GM18511 (cell line): ENCODE measurements at regions not wholly inside any gene's neighbourhood (a gene's known extent, or its start where the extent isn't known, plus 50 kb on each side); places are given as distances from the start of the nearest gene placed in this dataset.

Experiments used
- ATAC-seq: cut with Tn5 transposase; IDR thresholded peaks from one replicate; pipeline ENCODE4 v1.9.1; 2021; ENCODE audit warnings: mild to moderate bottlenecking, moderate library complexity; ENCODE audit not compliant: unreplicated experiment

- no peak for ATAC-seq
These were observed 225.4 kb upstream of the ZFP64 start for GRCh38 chr20:52416953-52417352.

GRCh38 chr20:52411611-52412010 lies 220.0 kb upstream of the ZFP64 start:
- ATAC-seq = no peak

- ATAC-seq = no peak
These were observed 219.2 kb upstream of the ZFP64 start for GRCh38 chr20:52410731-52411234.

GRCh38 chr20:52410182-52410647 lies 218.6 kb upstream of the ZFP64 start:
- ATAC-seq = no peak

- peak; percentile 15 for ATAC-seq
These were observed 214.4 kb upstream of the ZFP64 start for GRCh38 chr20:52405986-52406385.

GRCh38 chr20:52405417-52405816 lies 213.8 kb upstream of the ZFP64 start:
- peak; percentile 83 for ATAC-seq

GRCh38 chr20:52404671-52405070 lies 213.1 kb upstream of the ZFP64 start:
- no peak for ATAC-seq

- peak; percentile 69 for ATAC-seq
These were observed 211.4 kb upstream of the ZFP64 start for GRCh38 chr20:52402950-52403349.

- ATAC-seq = no peak
These were observed 210.9 kb upstream of the ZFP64 start for GRCh38 chr20:52402514-52402913.

GRCh38 chr20:52401431-52401830 lies 209.9 kb upstream of the ZFP64 start:
- no peak for ATAC-seq

- ATAC-seq = no peak
These were observed 207.8 kb upstream of the ZFP64 start for GRCh38 chr20:52399352-52399751.

- no peak for ATAC-seq
These were observed 198.0 kb upstream of the ZFP64 start for GRCh38 chr20:52389606-52390005.

GRCh38 chr20:52383995-52384621 lies 192.5 kb upstream of the ZFP64 start:
- ATAC-seq = no peak

- ATAC-seq = no peak
These were observed 191.4 kb upstream of the ZFP64 start for GRCh38 chr20:52382933-52383332.

- ATAC-seq = no peak
These were observed 188.3 kb upstream of the ZFP64 start for GRCh38 chr20:52379723-52380336.

- ATAC-seq = no peak
These were observed 180.6 kb upstream of the ZFP64 start for GRCh38 chr20:52372169-52372568.

- ATAC-seq = no peak
These were observed 174.1 kb upstream of the ZFP64 start for GRCh38 chr20:52365688-52366087.

- no peak for ATAC-seq
These were observed 172.8 kb upstream of the ZFP64 start for GRCh38 chr20:52364405-52364804.

GRCh38 chr20:52361650-52362049 lies 170.1 kb upstream of the ZFP64 start:
- no peak for ATAC-seq

- ATAC-seq = no peak
These were observed 158.2 kb upstream of the ZFP64 start for GRCh38 chr20:52349806-52350205.

GRCh38 chr20:52348434-52348833 lies 156.9 kb upstream of the ZFP64 start:
- no peak for ATAC-seq

- no peak for ATAC-seq
These were observed 155.2 kb upstream of the ZFP64 start for GRCh38 chr20:52346797-52347196.

- no peak for ATAC-seq
These were observed 151.3 kb upstream of the ZFP64 start for GRCh38 chr20:52342913-52343312.
